Natural killer cell (primary cell): ENCODE measurements at regions not wholly inside any gene's neighbourhood (a gene's known extent, or its start where the extent isn't known, plus 50 kb on each side); places are given as distances from the start of the nearest gene placed in this dataset.

Source experiments
- ATAC-seq, 3 donors: fragments of 150-1000 bp in 2 of 3; fragments of 200-7000 bp in 1 of 3; cut with Tn5 transposase; 1 replicate in 1 of 3; 2 replicates in 2 of 3; pipeline ENCODE4 v1.10.0; 2021; ENCODE audit warnings: mild to moderate bottlenecking in 2 of 3, moderate library complexity in 2 of 3
- DNase-seq, 2 donors: peaks; one replicate each; pipeline versions ENCODE4 v3.0.0 to v3.0.0-alpha.2; 2013 to 2021; ENCODE audit warnings: mixed read lengths in 1 of 2
- H3K27ac ChIP-seq: one replicate; pipeline ENCODE4 v1.5.1; 2013; ENCODE audit warnings: mild to moderate bottlenecking, low read length
- H3K27me3 ChIP-seq: one replicate; pipeline ENCODE4 v1.6.1; 2013; ENCODE audit warnings: low read length; ENCODE audit not compliant: control insufficient read depth, insufficient read depth
- H3K36me3 ChIP-seq: one replicate; pipeline ENCODE4 v1.6.1; 2013; ENCODE audit warnings: low read length; ENCODE audit not compliant: control insufficient read depth, insufficient read depth
- H3K4me1 ChIP-seq: one replicate; pipeline ENCODE4 v1.6.1; 2013; ENCODE audit warnings: low read length; ENCODE audit not compliant: control insufficient read depth, insufficient read depth
- H3K4me3 ChIP-seq: one replicate; pipeline ENCODE4 v1.5.1; 2013; ENCODE audit warnings: low read length
- H3K9me3 ChIP-seq: one replicate; pipeline ENCODE4 v1.6.1; 2013; ENCODE audit warnings: low read length; ENCODE audit not compliant: control insufficient read depth, insufficient read depth
- H3K27ac Mint-ChIP-seq, 2 donors: one replicate each; pipeline ENCODE4 v1.8.0; 2022; ENCODE audit warnings: mild to moderate bottlenecking in 2 of 2, mixed read lengths in 2 of 2, moderate library complexity in 1 of 2
- H3K27me3 Mint-ChIP-seq, 2 donors: one replicate each; pipeline ENCODE4 v1.8.0; 2022; ENCODE audit warnings: low read depth in 2 of 2, mixed read lengths in 2 of 2
- H3K36me3 Mint-ChIP-seq: one replicate; pipeline ENCODE4 v1.8.0; 2022; ENCODE audit warnings: mixed read lengths
- H3K4me1 Mint-ChIP-seq, 2 donors: one replicate each; pipeline ENCODE4 v1.8.0; 2022; ENCODE audit warnings: mixed read lengths in 2 of 2
- H3K4me3 Mint-ChIP-seq: one replicate; pipeline ENCODE4 v1.8.0; 2022; ENCODE audit warnings: mild to moderate bottlenecking, moderate library complexity, mixed read lengths
- H3K9me3 Mint-ChIP-seq, 2 donors: one replicate each; pipeline ENCODE4 v1.8.0; 2022; ENCODE audit warnings: mixed read lengths in 2 of 2
- CTCF ChIP-seq: fragments of 200-600 bp; IDR thresholded peaks from one replicate; pipeline ENCODE4 v1.8.0; 2022; ENCODE audit warnings: antibody characterized with exemption
- WGBS: methylation state at CpG from one replicate; pipeline ENCODE4 v1.1.7; 2013; ENCODE audit warnings: missing lambda C conversion rate; ENCODE audit not compliant: insufficient coverage; 5-methylcytosine and 5-hydroxymethylcytosine counted together
- intact Hi-C: fragments of 100-400 bp; cut with micrococcal nuclease; formaldehyde crosslinking; loops from one replicate; pipeline ENCODE4 v1.14.2; 2022

- Histone ChIP-seq H3K4me3 (no peak overlapping the region), H3K9me3 (no peaks in the 10 kb centered on the region), H3K27ac (no peak overlapping the region), H3K27me3 (no peaks in the 10 kb centered on the region), H3K36me3 (no peaks in the 10 kb centered on the region), H3K4me1 (no peaks in the 10 kb centered on the region)
- no peaks in the 10 kb centered on the region for H3K36me3 Mint-ChIP-seq
- intact Hi-C loops = no loop called here
- no peak for TF ChIP-seq CTCF
- H3K27me3 Mint-ChIP-seq = peaks cover 6 to 15% of the 10 kb centered on the region in 2 donors
- DNase-seq = no peak
- no peaks in the 10 kb centered on the region for H3K9me3 Mint-ChIP-seq
- WGBS = 43% methylated on average over 1 of the region's 2 CpGs
- H3K27ac Mint-ChIP-seq = no peak overlapping the region
- no peak overlapping the region for H3K4me3 Mint-ChIP-seq
- peak in 1 of 3 donors; percentile 64 for ATAC-seq
- peaks cover 0 to 3% of the 10 kb centered on the region in 2 donors for H3K4me1 Mint-ChIP-seq
Measured at GRCh38 chr21:29228306-29228705, 70.4 kb upstream of the BACH1 start.

GRCh38 chr21:29230551-29231261 is 68.0 kb upstream of the BACH1 start:
- Mint-ChIP-seq H3K4me1 (peaks cover 0 to 4% of the 10 kb centered on the region in 2 donors), H3K36me3 (no peaks in the 10 kb centered on the region), H3K27ac (no peak overlapping the region), H3K4me3 (no peak overlapping the region), H3K27me3 (peaks cover 6 to 8% of the 10 kb centered on the region in 2 donors), H3K9me3 (no peaks in the 10 kb centered on the region)
- H3K9me3 ChIP-seq = no peaks in the 10 kb centered on the region
- WGBS = 99% methylated on average over 3 of the region's 3 CpGs
- no peaks in the 10 kb centered on the region for H3K36me3 ChIP-seq
- intact Hi-C loops = loop anchor here (10.0 kb wide), 1 partner anchor 144 kb away; no protein-coding TSS in a partner anchor
- H3K4me1 ChIP-seq = no peaks in the 10 kb centered on the region
- no peak for TF ChIP-seq CTCF
- H3K4me3 ChIP-seq = no peak overlapping the region
- no peaks in the 10 kb centered on the region for H3K27me3 ChIP-seq
- no peak overlapping the region for H3K27ac ChIP-seq
- no peak for DNase-seq
- ATAC-seq = no peak

- no peak overlapping the region for H3K4me3 Mint-ChIP-seq
- no peaks in the 10 kb centered on the region for H3K36me3 ChIP-seq
- peaks cover 1% of the 10 kb centered on the region for H3K4me1 ChIP-seq
- H3K27me3 Mint-ChIP-seq = peaks cover 0 to 2% of the 10 kb centered on the region in 2 donors
- H3K27ac ChIP-seq = no peak overlapping the region
- H3K9me3 ChIP-seq = no peaks in the 10 kb centered on the region
- no peak for TF ChIP-seq CTCF
- H3K36me3 Mint-ChIP-seq = no peaks in the 10 kb centered on the region
- intact Hi-C loops = loop anchor here (10.0 kb wide), 1 partner anchor 143 kb away; no protein-coding TSS in a partner anchor
- DNase-seq = no peak
- 86% methylated on average over 5 of the region's 6 CpGs for WGBS
- no peak overlapping the region for H3K27ac Mint-ChIP-seq
- ATAC-seq = no peak
- peaks cover 0 to 4% of the 10 kb centered on the region in 2 donors for H3K4me1 Mint-ChIP-seq
- no peak overlapping the region for H3K4me3 ChIP-seq
- H3K9me3 Mint-ChIP-seq = no peaks in the 10 kb centered on the region
- H3K27me3 ChIP-seq = no peaks in the 10 kb centered on the region
Measured at GRCh38 chr21:29231756-29232529, 66.8 kb upstream of the BACH1 start.
